NCI-H2029 (cell line): ENCODE measurements at regions not wholly inside any gene's neighbourhood (a gene's known extent, or its start where the extent isn't known, plus 50 kb on each side); places are given as distances from the start of the nearest gene placed in this dataset.
"Not testable (repeated sequence)": the region's sequence is repeated elsewhere in the genome, so short reads cannot be mapped to it uniquely, and the experiment has no call there.

Experiments used
- DNase-seq: peaks from one replicate; lab custom pipeline; 2025; lab: John Stamatoyannopoulos, UW

DNA sequence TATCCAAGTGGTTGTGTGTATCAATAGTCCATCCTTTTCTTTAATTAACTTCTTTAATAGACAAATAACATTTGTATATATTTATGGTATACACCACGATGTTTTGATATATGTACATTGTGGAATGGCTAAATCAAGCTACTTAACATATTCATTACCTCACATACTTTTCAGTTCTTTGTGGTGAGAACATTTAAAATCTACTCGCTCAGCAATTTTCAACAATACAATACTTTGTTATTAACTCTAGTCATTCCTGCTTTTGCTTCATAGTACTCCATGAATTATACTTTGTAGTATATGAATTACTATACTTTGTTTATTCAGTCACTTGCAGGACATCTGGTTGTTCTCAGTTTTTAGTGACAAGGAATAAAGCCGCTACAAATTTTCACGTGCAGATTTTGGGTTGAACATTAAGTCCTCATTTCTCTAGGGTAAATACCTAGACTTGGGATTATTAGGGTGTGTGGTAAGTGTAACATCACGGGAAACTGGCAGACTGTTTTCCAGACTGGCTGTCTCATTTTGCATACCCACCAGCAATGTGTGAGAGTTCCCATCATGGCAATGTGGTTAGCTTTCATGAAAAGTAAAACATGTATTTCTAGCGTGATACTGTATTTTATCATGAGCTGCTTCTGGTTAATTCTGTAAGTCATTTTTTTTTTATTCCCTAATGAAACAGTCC, 354.4 kb upstream of the WWC1 start:
- DNase-seq = no peak

DNA sequence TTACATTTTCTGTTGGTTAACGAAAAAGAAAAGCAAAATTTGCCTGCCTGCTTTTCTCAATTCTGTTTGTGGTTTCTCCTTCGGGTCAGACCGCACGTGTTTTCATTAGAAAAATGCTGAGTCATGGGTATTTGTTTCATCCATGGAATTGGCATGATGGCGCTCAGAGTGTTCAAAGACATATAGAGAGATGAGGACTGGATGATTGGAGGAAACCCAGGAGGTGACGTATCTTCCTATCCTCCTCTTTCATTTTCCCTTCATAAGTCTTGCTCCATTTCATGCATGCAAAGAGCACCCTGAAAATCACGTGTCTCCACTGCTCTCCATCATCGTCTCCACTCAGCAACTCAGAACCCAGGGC, 353.8 kb upstream of the WWC1 start:
- no peak for DNase-seq

DNA sequence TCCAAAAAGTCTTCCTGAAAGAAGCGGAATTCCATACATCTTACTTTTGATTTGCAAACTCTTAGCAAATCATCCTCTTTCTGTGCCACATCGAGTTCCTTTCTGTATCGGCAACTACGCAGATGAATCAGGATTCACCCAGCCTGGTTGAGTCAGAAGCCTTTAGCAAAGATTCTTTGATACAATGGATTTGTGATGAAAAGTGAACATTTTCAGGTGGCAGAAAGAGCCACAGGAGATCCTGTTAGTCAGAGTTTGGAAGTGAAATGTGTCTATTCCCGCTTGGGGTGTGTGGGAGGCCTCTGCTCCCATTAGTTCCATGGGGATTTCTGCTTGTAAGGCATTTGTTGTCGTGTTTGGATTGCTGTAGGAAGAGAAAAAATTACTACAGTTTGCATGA, 351.8 kb upstream of the WWC1 start:
- DNase-seq = no peak

GRCh38 chr5:167940911-167941310, 350.5 kb upstream of the WWC1 start:
- no peak for DNase-seq

- DNase-seq = not testable (repeated sequence)
Measured at GRCh38 chr5:167941556-167941955, 349.9 kb upstream of the WWC1 start.

DNA sequence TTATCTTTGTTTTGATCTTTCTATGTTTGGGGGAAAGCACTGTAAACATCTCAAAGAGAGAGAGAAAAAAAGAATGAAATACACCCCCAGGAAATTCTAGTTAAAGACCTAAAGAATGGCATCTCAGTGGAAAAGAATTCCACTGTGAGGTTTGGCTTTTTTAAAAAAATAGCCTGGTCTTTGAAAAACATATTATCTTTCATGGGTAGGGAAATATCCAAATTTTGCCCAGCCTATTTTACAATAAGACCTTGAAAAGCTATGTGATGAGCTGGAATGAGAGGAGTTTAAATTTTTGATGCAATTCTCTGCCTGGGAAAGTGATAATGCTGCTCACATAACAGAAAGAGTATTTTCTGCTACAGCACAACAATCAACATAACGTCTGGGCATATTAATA, 348.1 kb upstream of the WWC1 start:
- no peak for DNase-seq

- no peak for DNase-seq
Measured at GRCh38 chr5:167944121-167944852, 347.2 kb upstream of the WWC1 start.

GRCh38 chr5:167945542-167946384, 345.7 kb upstream of the WWC1 start:
- no peak for DNase-seq

- DNase-seq = no peak
Measured at GRCh38 chr5:167947306-167947705, 344.1 kb upstream of the WWC1 start.

GRCh38 chr5:167948251-167948650, 343.2 kb upstream of the WWC1 start:
- DNase-seq = no peak

GRCh38 chr5:167949435-167949834, 342.0 kb upstream of the WWC1 start:
- no peak for DNase-seq

- no peak for DNase-seq
Measured at GRCh38 chr5:167950126-167950721, 341.2 kb upstream of the WWC1 start.

GRCh38 chr5:167951116-167951515, 340.3 kb upstream of the WWC1 start:
- no peak for DNase-seq

- DNase-seq = no peak
Measured at GRCh38 chr5:167952278-167952995, 339.0 kb upstream of the WWC1 start.

- DNase-seq = no peak
Measured at GRCh38 chr5:167953151-167953798, 338.2 kb upstream of the WWC1 start.

GRCh38 chr5:167961731-167962130, 329.7 kb upstream of the WWC1 start:
- no peak for DNase-seq

DNA sequence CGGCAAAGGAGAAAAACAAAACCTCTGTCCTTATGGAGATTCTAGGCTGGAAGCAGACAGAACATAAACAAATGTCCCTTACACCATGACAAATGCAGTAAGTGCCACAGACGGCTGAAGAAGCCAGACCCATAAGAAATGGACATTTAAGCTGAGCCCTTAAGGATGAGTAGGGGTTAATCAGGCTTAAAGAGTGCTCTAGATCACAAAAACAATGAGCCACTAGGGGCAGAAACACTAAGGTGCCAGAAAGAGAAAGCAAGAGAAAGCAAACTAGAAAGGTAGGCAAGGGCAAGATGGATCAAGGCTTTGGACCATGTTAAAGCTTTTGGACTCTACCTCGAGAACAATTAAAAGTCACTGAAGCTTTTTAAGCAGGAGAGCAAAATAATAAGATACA, 326.9 kb upstream of the WWC1 start:
- no peak for DNase-seq

- no peak for DNase-seq
Measured at GRCh38 chr5:167965710-167966109, 325.7 kb upstream of the WWC1 start.

DNA sequence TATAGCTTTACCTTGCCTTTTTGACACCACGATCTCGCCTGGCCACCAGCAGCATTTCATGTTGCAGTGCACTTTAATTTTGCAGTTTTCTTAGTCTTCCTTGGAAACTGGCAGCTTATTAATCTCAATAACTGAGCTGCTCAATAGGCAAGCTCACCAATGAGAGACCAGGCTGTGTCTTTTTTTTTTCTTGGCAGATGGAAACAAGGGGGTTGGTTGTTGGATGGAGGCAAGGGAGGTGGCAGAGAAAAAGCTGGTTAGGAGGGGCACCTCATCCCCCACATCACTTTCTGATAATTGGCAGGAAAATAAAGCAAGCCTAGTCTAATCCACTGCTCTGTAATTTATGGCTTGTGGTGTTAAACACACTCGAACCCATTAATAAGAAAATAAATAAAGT, 324.5 kb upstream of the WWC1 start:
- no peak for DNase-seq

GRCh38 chr5:167967494-167968177, 323.8 kb upstream of the WWC1 start:
- no peak for DNase-seq

GRCh38 chr5:167968837-167969236, 322.6 kb upstream of the WWC1 start:
- DNase-seq = no peak
